ENCODE measurements at regions not wholly inside any gene's neighbourhood (a gene's known extent, or its start where the extent isn't known, plus 50 kb on each side); places are given as distances from the start of the nearest gene placed in this dataset.
A peak's percentile ranks its signal among the peaks of the same experiment; 100 is the strongest.

DNA sequence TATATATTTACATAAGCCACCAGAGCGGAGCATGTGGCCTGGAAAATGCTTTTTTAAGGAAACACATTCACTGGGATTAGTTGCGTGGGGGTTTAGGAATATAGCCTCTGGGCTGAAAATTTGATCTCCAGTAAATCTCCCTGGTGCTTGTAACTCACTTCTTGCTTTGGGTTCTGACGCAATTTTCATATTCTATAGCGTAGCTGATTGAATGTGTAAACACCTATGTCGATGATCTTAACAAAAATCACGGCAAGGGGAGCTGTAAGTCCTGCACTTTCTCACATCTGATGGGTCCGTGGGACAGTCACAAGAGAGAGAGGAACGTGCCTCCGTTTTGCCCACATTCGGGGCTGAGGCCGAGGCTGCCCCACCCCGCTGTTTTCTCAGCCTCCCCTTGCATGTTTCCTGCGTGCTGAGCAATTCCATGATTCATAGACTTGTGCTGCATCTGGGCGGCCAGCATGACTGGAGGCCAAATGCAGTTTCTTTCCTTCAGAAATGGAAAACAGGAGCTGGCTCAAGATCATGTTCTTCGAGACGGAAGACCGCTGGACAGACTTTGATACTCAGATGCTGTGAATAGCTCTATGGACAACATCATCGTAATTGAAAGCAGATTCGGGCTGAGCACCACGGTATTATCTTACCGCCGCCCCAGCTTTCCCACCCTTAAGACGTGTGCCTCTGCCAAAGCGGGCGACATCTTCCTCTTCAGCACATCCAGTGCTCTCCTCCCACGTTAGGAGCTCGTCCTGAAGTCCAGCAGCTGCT lies 109.2 kb downstream of the TMEM18 start:
- intact Hi-C loops (cut with DNase I) = no loop called here
- H3K36me3 ChIP-seq = no peaks in the 10 kb centered on the region
- no peaks in the 10 kb centered on the region for H3K4me1 ChIP-seq
- H3K27me3 ChIP-seq = no peaks in the 10 kb centered on the region
- H3K4me3 ChIP-seq = no peak overlapping the region
- no peaks in the 10 kb centered on the region for H3K9me3 ChIP-seq
- TF ChIP-seq CTCF (IDR thresholded peaks at IDR 0.05) = no peak
- no peak for TF ChIP-seq POLR2A (IDR thresholded peaks at IDR 0.05)
- DNase-seq = no peak
- WGBS (ENCODE audit: insufficient coverage, low coverage, low lambda C conversion rate, missing lambda C conversion rate) = 57% methylated on average over 14 of the region's 27 CpGs
- peak in 1 of 4 donors; percentile 13 for ATAC-seq
- no peak overlapping the region for H3K27ac ChIP-seq

GRCh38 chr2:567496-567864 lies 109.7 kb downstream of the TMEM18 start:
- Histone ChIP-seq H3K27me3 (no peaks in the 10 kb centered on the region), H3K27ac (no peak overlapping the region), H3K4me1 (no peaks in the 10 kb centered on the region), H3K4me3 (no peak overlapping the region), H3K36me3 (no peaks in the 10 kb centered on the region), H3K9me3 (no peaks in the 10 kb centered on the region)
- intact Hi-C loops (cut with DNase I) = no loop called here
- WGBS (ENCODE audit: insufficient coverage, low coverage, low lambda C conversion rate, missing lambda C conversion rate) = 82% methylated on average over 9 of the region's 9 CpGs
- DNase-seq (no peak), ATAC-seq (no peak)
- TF ChIP-seq POLR2A (IDR thresholded peaks at IDR 0.05) = no peak
- TF ChIP-seq CTCF (IDR thresholded peaks at IDR 0.05) = no peak

- WGBS (ENCODE audit: insufficient coverage, low coverage, low lambda C conversion rate, missing lambda C conversion rate) = 45% methylated on average over 12 of the region's 19 CpGs
These were observed 110.6 kb downstream of the TMEM18 start for GRCh38 chr2:566379-567313.

More at GRCh38 chr2:566379-567313, 110.6 kb downstream of the TMEM18 start:
- intact Hi-C loops (cut with DNase I) = no loop called here
- H3K36me3 ChIP-seq = no peaks in the 10 kb centered on the region
- no peaks in the 10 kb centered on the region for H3K27me3 ChIP-seq
- no peaks in the 10 kb centered on the region for H3K9me3 ChIP-seq
- ATAC-seq = no peak
- DNase-seq = no peak
- no peaks in the 10 kb centered on the region for H3K4me1 ChIP-seq
- no peak overlapping the region for H3K4me3 ChIP-seq
- no peak overlapping the region for H3K27ac ChIP-seq
- TF ChIP-seq POLR2A (IDR thresholded peaks at IDR 0.05) (no peak), CTCF (IDR thresholded peaks at IDR 0.05) (no peak)
